ENCODE measurements at regions not wholly inside any gene's neighbourhood (a gene's known extent, or its start where the extent isn't known, plus 50 kb on each side); places are given as distances from the start of the nearest gene placed in this dataset.

GRCh38 chr1:191160837-191161236 lies 683.2 kb upstream of the BRINP3 start:
- Mint-ChIP-seq H3K27me3 (ENCODE audit: low read depth in 2 of 2) (no peaks in the 10 kb centered on the region), H3K4me1 (no peaks in the 10 kb centered on the region), H3K4me3 (no peak overlapping the region), H3K9me3 (peaks cover 17 to 18% of the 10 kb centered on the region in 2 donors), H3K36me3 (peaks cover 19% of the 10 kb centered on the region), H3K27ac (no peak overlapping the region)
- TF ChIP-seq, protein P1, sequence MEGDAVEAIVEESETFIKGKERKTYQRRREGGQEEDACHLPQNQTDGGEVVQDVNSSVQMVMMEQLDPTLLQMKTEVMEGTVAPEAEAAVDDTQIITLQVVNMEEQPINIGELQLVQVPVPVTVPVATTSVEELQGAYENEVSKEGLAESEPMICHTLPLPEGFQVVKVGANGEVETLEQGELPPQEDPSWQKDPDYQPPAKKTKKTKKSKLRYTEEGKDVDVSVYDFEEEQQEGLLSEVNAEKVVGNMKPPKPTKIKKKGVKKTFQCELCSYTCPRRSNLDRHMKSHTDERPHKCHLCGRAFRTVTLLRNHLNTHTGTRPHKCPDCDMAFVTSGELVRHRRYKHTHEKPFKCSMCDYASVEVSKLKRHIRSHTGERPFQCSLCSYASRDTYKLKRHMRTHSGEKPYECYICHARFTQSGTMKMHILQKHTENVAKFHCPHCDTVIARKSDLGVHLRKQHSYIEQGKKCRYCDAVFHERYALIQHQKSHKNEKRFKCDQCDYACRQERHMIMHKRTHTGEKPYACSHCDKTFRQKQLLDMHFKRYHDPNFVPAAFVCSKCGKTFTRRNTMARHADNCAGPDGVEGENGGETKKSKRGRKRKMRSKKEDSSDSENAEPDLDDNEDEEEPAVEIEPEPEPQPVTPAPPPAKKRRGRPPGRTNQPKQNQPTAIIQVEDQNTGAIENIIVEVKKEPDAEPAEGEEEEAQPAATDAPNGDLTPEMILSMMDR (IDR thresholded peaks at IDR 0.05): no peak
- Histone ChIP-seq H3K9me3 (ENCODE audit: control insufficient read depth, insufficient read depth, low read length) (no peaks in the 10 kb centered on the region), H3K36me3 (ENCODE audit: control insufficient read depth, insufficient read depth, low read length) (no peaks in the 10 kb centered on the region), H3K4me1 (ENCODE audit: control insufficient read depth, insufficient read depth, low read length) (no peaks in the 10 kb centered on the region), H3K27me3 (ENCODE audit: control insufficient read depth, insufficient read depth, low read length) (no peaks in the 10 kb centered on the region), H3K27ac (ENCODE audit: low read length) (no peak overlapping the region), H3K4me3 (ENCODE audit: low read length) (no peak overlapping the region)
- ATAC-seq: no peak
- no peak for DNase-seq
- intact Hi-C loops (cut with micrococcal nuclease): no loop called here
- 100% methylated on average over 4 of the region's 5 CpGs for WGBS (ENCODE audit: insufficient coverage)

GRCh38 chr1:191162762-191163161 lies 685.1 kb upstream of the BRINP3 start:
- TF ChIP-seq, protein P1 (IDR thresholded peaks at IDR 0.05): no peak
- intact Hi-C loops (cut with micrococcal nuclease): no loop called here
- Mint-ChIP-seq H3K9me3 (peaks cover 13 to 14% of the 10 kb centered on the region in 2 donors), H3K27ac (no peak overlapping the region), H3K27me3 (ENCODE audit: low read depth in 2 of 2) (no peaks in the 10 kb centered on the region), H3K4me3 (no peak overlapping the region), H3K4me1 (no peaks in the 10 kb centered on the region), H3K36me3 (peaks cover 13% of the 10 kb centered on the region)
- no peak for DNase-seq
- Histone ChIP-seq H3K9me3 (ENCODE audit: control insufficient read depth, insufficient read depth, low read length) (no peaks in the 10 kb centered on the region), H3K27ac (ENCODE audit: low read length) (no peak overlapping the region), H3K4me1 (ENCODE audit: control insufficient read depth, insufficient read depth, low read length) (no peaks in the 10 kb centered on the region), H3K36me3 (ENCODE audit: control insufficient read depth, insufficient read depth, low read length) (no peaks in the 10 kb centered on the region), H3K4me3 (ENCODE audit: low read length) (no peak overlapping the region), H3K27me3 (ENCODE audit: control insufficient read depth, insufficient read depth, low read length) (no peaks in the 10 kb centered on the region)
- no CpG with 5 or more reads among the region's 2 CpGs for WGBS (ENCODE audit: insufficient coverage)
- ATAC-seq: no peak

DNA sequence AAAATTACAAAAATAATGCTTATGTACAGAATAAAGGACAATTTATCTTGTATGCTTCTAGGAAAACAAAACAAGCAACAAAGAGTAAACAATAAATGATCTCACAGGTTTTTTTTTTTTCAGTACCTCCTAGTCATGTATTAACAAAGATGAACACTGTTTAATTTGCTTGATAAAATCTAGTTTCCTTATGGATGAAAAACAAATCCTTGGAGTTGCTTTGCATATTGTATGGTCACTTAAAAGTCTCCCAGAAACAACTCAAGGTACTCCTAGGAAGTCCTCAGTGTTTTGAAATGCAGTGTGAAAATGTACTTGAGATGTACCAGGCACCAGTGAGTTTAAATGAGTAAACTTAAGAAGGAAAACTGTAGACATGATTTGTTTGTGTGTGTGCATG lies 686.0 kb upstream of the BRINP3 start:
- Histone ChIP-seq H3K4me1 (ENCODE audit: control insufficient read depth, insufficient read depth, low read length) (no peaks in the 10 kb centered on the region), H3K27ac (ENCODE audit: low read length) (no peak overlapping the region), H3K27me3 (ENCODE audit: control insufficient read depth, insufficient read depth, low read length) (no peaks in the 10 kb centered on the region), H3K36me3 (ENCODE audit: control insufficient read depth, insufficient read depth, low read length) (no peaks in the 10 kb centered on the region), H3K9me3 (ENCODE audit: control insufficient read depth, insufficient read depth, low read length) (no peaks in the 10 kb centered on the region), H3K4me3 (ENCODE audit: low read length) (no peak overlapping the region)
- no peak for DNase-seq
- Mint-ChIP-seq H3K9me3 (peaks cover 13% of the 10 kb centered on the region in 2 donors), H3K27ac (no peak overlapping the region), H3K4me3 (no peak overlapping the region), H3K27me3 (ENCODE audit: low read depth in 2 of 2) (no peaks in the 10 kb centered on the region), H3K36me3 (peaks cover 13% of the 10 kb centered on the region), H3K4me1 (no peaks in the 10 kb centered on the region)
- no peak for ATAC-seq
- TF ChIP-seq, protein P1 (IDR thresholded peaks at IDR 0.05): no peak
- intact Hi-C loops (cut with micrococcal nuclease): no loop called here

GRCh38 chr1:191174298-191174697 lies 696.6 kb upstream of the BRINP3 start:
- WGBS (ENCODE audit: insufficient coverage): 17% methylated on average over 1 of the region's 1 CpG
- H3K4me3 Mint-ChIP-seq: no peak overlapping the region
- no peak overlapping the region for H3K27ac ChIP-seq (ENCODE audit: low read length)
- H3K27me3 ChIP-seq (ENCODE audit: control insufficient read depth, insufficient read depth, low read length): no peaks in the 10 kb centered on the region
- H3K36me3 Mint-ChIP-seq: no peaks in the 10 kb centered on the region
- no peaks in the 10 kb centered on the region for H3K27me3 Mint-ChIP-seq (ENCODE audit: low read depth in 2 of 2)
- no peak for ATAC-seq
- H3K9me3 Mint-ChIP-seq: peaks cover 8 to 14% of the 10 kb centered on the region in 2 donors
- no peaks in the 10 kb centered on the region for H3K9me3 ChIP-seq (ENCODE audit: control insufficient read depth, insufficient read depth, low read length)
- intact Hi-C loops (cut with micrococcal nuclease): no loop called here
- H3K4me1 ChIP-seq (ENCODE audit: control insufficient read depth, insufficient read depth, low read length): no peaks in the 10 kb centered on the region
- H3K4me1 Mint-ChIP-seq: no peaks in the 10 kb centered on the region
- no peak for DNase-seq
- no peak overlapping the region for H3K4me3 ChIP-seq (ENCODE audit: low read length)
- H3K36me3 ChIP-seq (ENCODE audit: control insufficient read depth, insufficient read depth, low read length): no peaks in the 10 kb centered on the region
- TF ChIP-seq, protein P1 (IDR thresholded peaks at IDR 0.05): no peak
- H3K27ac Mint-ChIP-seq: no peak overlapping the region

Data from natural killer cell (primary cell).